HG02798 (cell line): ENCODE measurements at regions not wholly inside any gene's neighbourhood (a gene's known extent, or its start where the extent isn't known, plus 50 kb on each side); places are given as distances from the start of the nearest gene placed in this dataset.
"Not testable (repeated sequence)": the region's sequence is repeated elsewhere in the genome, so short reads cannot be mapped to it uniquely, and the experiment has no call there.

Experiments
- ATAC-seq: cut with Tn5 transposase; IDR thresholded peaks from one replicate; pipeline ENCODE4 v1.9.1; 2021; ENCODE audit warnings: mild to moderate bottlenecking; ENCODE audit not compliant: unreplicated experiment, poor library complexity

- ATAC-seq: no peak
Measured at GRCh38 chr5:166074582-166075481, 2216.6 kb upstream of the WWC1 start.

GRCh38 chr5:166083183-166083959 lies 2208.1 kb upstream of the WWC1 start:
- no peak for ATAC-seq

GRCh38 chr5:166086568-166086967 lies 2204.9 kb upstream of the WWC1 start:
- ATAC-seq: no peak

GRCh38 chr5:166088389-166089039 lies 2202.9 kb upstream of the WWC1 start:
- no peak for ATAC-seq

GRCh38 chr5:166091931-166092330 lies 2199.5 kb upstream of the WWC1 start:
- ATAC-seq: no peak

GRCh38 chr5:166093312-166093711 lies 2198.1 kb upstream of the WWC1 start:
- no peak for ATAC-seq

- no peak for ATAC-seq
Measured at GRCh38 chr5:166102947-166103346, 2188.5 kb upstream of the WWC1 start.

GRCh38 chr5:166111021-166111420 lies 2180.4 kb upstream of the WWC1 start:
- no peak for ATAC-seq

- ATAC-seq: no peak
Measured at GRCh38 chr5:166117072-166118066, 2174.1 kb upstream of the WWC1 start.

- no peak for ATAC-seq
Measured at GRCh38 chr5:166119506-166119905, 2171.9 kb upstream of the WWC1 start.

- ATAC-seq: no peak
Measured at GRCh38 chr5:166123717-166124116, 2167.7 kb upstream of the WWC1 start.

GRCh38 chr5:166127766-166128570 lies 2163.5 kb upstream of the WWC1 start:
- no peak for ATAC-seq

- not testable (repeated sequence) for ATAC-seq
Measured at GRCh38 chr5:166145107-166145506, 2146.3 kb upstream of the WWC1 start.

GRCh38 chr5:166163996-166164610 lies 2127.3 kb upstream of the WWC1 start:
- no peak for ATAC-seq

- ATAC-seq: no peak
Measured at GRCh38 chr5:166165596-166165995, 2125.8 kb upstream of the WWC1 start.

- ATAC-seq: no peak
Measured at GRCh38 chr5:166166071-166166470, 2125.4 kb upstream of the WWC1 start.

GRCh38 chr5:166172597-166172996 lies 2118.8 kb upstream of the WWC1 start:
- ATAC-seq: no peak

- no peak for ATAC-seq
Measured at GRCh38 chr5:166178411-166179080, 2112.9 kb upstream of the WWC1 start.
